ENCODE measurements at regions not wholly inside any gene's neighbourhood (a gene's known extent, or its start where the extent isn't known, plus 50 kb on each side); places are given as distances from the start of the nearest gene placed in this dataset.
A peak's percentile ranks its signal among the peaks of the same experiment; 100 is the strongest.

DNA sequence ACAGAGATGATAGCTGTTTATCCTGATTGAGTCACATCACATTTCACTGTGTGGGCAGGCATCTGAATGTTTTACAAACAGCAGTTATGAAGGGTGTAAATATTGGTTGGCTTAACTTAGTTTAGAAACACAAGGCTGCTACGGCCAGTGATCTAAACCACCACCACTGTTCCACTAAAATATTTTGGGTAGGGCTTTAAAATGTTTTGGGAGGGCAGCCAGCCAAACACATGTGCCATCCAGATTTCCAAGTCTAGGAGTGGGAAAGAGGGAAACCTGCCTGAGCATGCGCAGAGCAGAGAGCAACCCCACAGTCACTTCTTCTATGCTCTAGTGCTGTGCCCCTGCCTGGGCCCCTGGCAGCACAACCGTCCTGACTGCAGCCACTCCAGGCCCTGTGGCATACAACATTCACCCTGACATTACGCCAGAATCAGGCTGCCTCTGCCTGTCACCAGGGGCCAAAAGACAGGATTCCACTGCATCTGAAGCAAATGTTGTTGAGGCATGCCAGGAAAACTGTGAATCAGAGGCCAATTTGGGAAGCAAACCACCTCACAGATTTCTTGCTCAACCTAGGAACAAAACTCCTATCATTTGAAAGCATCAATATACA lies 74.8 kb upstream of the COL5A2 start:
- ChIA-PET RAD21 (ENCODE audit: unreplicated experiment) (no interaction called here), CTCF (no interaction called here), POLR2A (no interaction called here), SMC1A (ENCODE audit: uncharacterized antibody, unreplicated experiment) (no interaction called here)
- WGBS (ENCODE audit: insufficient coverage, insufficient replicate concordance, low lambda C conversion rate, missing lambda C conversion rate), result 38% methylated on average over 4 of the region's 4 CpGs
- DNase-seq (ENCODE audit: low read depth, low spot score), result no peak
- Histone ChIP-seq H3K27ac (ENCODE audit: control insufficient read depth, insufficient read depth) (no peak overlapping the region), H3K4me3 (no peak overlapping the region), H2AFZ (ENCODE audit: control insufficient read depth, low read depth, low read length) (no peak overlapping the region), H3K36me3 (ENCODE audit: control insufficient read depth in 2 of 2, insufficient read depth in 2 of 2, low read length in 1 of 2) (no peaks in the 10 kb centered on the region), H3K4me1 (ENCODE audit: control insufficient read depth, insufficient read depth, low read length) (no peaks in the 10 kb centered on the region), H3K4me2 (ENCODE audit: control insufficient read depth, insufficient read depth) (no peak overlapping the region), H3K9me3 (replicated peaks; ENCODE audit: control insufficient read depth, insufficient read depth, low read length) (no peaks in the 10 kb centered on the region), H4K20me1 (ENCODE audit: control insufficient read depth, insufficient read depth) (no peaks in the 10 kb centered on the region), H3K27me3 (replicated peaks in 1 of 2; ENCODE audit: control insufficient read depth in 2 of 2, insufficient read depth in 2 of 2, low read length in 1 of 2) (no peaks in the 10 kb centered on the region), H3K79me2 (ENCODE audit: control insufficient read depth, insufficient read depth, low read length) (no peaks in the 10 kb centered on the region), H3K9ac (ENCODE audit: control insufficient read depth, insufficient read depth, low read length) (no peak overlapping the region)
- no TSS peak for BruUV-seq (replicated peaks)
- in situ Hi-C loops (cut with MboI), result no loop called here
- TF ChIP-seq SREBF1 (IDR thresholded peaks at IDR 0.05; ENCODE audit: low read length) (no peak), HCFC1 (IDR thresholded peaks at IDR 0.05; ENCODE audit: low read length) (no peak)
- TF ChIP-seq, protein P1, sequence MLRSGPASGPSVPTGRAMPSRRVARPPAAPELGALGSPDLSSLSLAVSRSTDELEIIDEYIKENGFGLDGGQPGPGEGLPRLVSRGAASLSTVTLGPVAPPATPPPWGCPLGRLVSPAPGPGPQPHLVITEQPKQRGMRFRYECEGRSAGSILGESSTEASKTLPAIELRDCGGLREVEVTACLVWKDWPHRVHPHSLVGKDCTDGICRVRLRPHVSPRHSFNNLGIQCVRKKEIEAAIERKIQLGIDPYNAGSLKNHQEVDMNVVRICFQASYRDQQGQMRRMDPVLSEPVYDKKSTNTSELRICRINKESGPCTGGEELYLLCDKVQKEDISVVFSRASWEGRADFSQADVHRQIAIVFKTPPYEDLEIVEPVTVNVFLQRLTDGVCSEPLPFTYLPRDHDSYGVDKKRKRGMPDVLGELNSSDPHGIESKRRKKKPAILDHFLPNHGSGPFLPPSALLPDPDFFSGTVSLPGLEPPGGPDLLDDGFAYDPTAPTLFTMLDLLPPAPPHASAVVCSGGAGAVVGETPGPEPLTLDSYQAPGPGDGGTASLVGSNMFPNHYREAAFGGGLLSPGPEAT (IDR thresholded peaks at IDR 0.05; ENCODE audit: low read depth), result no peak
- TF ChIP-seq, protein P2, sequence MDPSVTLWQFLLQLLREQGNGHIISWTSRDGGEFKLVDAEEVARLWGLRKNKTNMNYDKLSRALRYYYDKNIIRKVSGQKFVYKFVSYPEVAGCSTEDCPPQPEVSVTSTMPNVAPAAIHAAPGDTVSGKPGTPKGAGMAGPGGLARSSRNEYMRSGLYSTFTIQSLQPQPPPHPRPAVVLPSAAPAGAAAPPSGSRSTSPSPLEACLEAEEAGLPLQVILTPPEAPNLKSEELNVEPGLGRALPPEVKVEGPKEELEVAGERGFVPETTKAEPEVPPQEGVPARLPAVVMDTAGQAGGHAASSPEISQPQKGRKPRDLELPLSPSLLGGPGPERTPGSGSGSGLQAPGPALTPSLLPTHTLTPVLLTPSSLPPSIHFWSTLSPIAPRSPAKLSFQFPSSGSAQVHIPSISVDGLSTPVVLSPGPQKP (IDR thresholded peaks at IDR 0.05; ENCODE audit: low read depth, low read length), result no peak
- intact Hi-C loops (cut with micrococcal nuclease; ENCODE audit: unreplicated experiment), result no loop called here
- no peak for FAIRE-seq
- peak; percentile 45; the same call in 2 of the 3 replicates for ATAC-seq

DNA sequence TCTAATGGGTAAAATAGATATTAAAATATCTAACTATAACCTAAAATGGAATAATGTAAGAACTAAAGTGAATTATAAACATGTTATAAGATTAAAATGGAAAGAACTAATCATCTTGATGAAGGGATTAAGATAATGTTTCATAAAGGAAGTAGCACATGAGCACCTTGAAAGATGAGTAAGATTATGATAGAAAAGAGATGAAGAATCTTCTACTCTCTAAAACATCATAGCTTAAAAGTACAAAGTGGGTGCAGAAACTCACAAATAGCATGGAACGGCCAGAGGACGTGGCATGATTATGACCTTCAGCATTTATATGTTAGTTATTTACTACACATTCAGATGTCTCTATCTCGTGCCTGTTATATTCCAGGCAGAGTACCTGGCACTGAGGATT lies 76.2 kb upstream of the COL5A2 start:
- in situ Hi-C loops (cut with MboI) (no loop called here), intact Hi-C loops (cut with micrococcal nuclease; ENCODE audit: unreplicated experiment) (no loop called here)
- Histone ChIP-seq H3K36me3 (ENCODE audit: control insufficient read depth in 2 of 2, insufficient read depth in 2 of 2, low read length in 1 of 2) (no peaks in the 10 kb centered on the region), H3K27me3 (replicated peaks in 1 of 2; ENCODE audit: control insufficient read depth in 2 of 2, insufficient read depth in 2 of 2, low read length in 1 of 2) (no peaks in the 10 kb centered on the region), H3K9ac (ENCODE audit: control insufficient read depth, insufficient read depth, low read length) (no peak overlapping the region), H3K27ac (ENCODE audit: control insufficient read depth, insufficient read depth) (no peak overlapping the region), H3K4me2 (ENCODE audit: control insufficient read depth, insufficient read depth) (no peak overlapping the region), H3K4me3 (no peak overlapping the region), H3K9me3 (replicated peaks; ENCODE audit: control insufficient read depth, insufficient read depth, low read length) (no peaks in the 10 kb centered on the region), H3K4me1 (ENCODE audit: control insufficient read depth, insufficient read depth, low read length) (no peaks in the 10 kb centered on the region), H3K79me2 (ENCODE audit: control insufficient read depth, insufficient read depth, low read length) (no peaks in the 10 kb centered on the region), H4K20me1 (ENCODE audit: control insufficient read depth, insufficient read depth) (no peaks in the 10 kb centered on the region), H2AFZ (ENCODE audit: control insufficient read depth, low read depth, low read length) (no peak overlapping the region)
- DNase-seq (ENCODE audit: low read depth, low spot score) (no peak), FAIRE-seq (no peak), ATAC-seq (no peak)
- 4% methylated on average over 3 of the region's 3 CpGs for WGBS (ENCODE audit: insufficient coverage, insufficient replicate concordance, low lambda C conversion rate, missing lambda C conversion rate)
- ChIA-PET CTCF (no interaction called here), RAD21 (ENCODE audit: unreplicated experiment) (no interaction called here), POLR2A (interaction anchor here (0.5 kb wide), 1 partner anchor 1036 kb away, joined by 4 read pairs; no protein-coding TSS in a partner anchor), SMC1A (ENCODE audit: uncharacterized antibody, unreplicated experiment) (interaction anchor here (1.1 kb wide), 1 partner anchor 10 kb away, joined by 3 read pairs; no protein-coding TSS in a partner anchor)
- BruUV-seq (replicated peaks), result no TSS peak
- TF ChIP-seq CBX5 (IDR thresholded peaks at IDR 0.05; ENCODE audit: low read depth) (no peak), RUNX3 (IDR thresholded peaks at IDR 0.05; ENCODE audit: low read length) (no peak), ZNF24 (IDR thresholded peaks at IDR 0.05) (no peak), SMARCA5 (IDR thresholded peaks at IDR 0.05) (no peak), SMAD1 (IDR thresholded peaks at IDR 0.05; ENCODE audit: low read depth, partially characterized antibody) (no peak), BACH1 (IDR thresholded peaks at IDR 0.05; ENCODE audit: borderline replicate concordance) (no peak), SUPT20H (IDR thresholded peaks at IDR 0.05; ENCODE audit: borderline replicate concordance, control insufficient read depth, low read depth, low read length) (no peak), POLR2AphosphoS2 (IDR thresholded peaks at IDR 0.05; ENCODE audit: low read depth, low read length) (no peak)
- TF ChIP-seq, protein P3, sequence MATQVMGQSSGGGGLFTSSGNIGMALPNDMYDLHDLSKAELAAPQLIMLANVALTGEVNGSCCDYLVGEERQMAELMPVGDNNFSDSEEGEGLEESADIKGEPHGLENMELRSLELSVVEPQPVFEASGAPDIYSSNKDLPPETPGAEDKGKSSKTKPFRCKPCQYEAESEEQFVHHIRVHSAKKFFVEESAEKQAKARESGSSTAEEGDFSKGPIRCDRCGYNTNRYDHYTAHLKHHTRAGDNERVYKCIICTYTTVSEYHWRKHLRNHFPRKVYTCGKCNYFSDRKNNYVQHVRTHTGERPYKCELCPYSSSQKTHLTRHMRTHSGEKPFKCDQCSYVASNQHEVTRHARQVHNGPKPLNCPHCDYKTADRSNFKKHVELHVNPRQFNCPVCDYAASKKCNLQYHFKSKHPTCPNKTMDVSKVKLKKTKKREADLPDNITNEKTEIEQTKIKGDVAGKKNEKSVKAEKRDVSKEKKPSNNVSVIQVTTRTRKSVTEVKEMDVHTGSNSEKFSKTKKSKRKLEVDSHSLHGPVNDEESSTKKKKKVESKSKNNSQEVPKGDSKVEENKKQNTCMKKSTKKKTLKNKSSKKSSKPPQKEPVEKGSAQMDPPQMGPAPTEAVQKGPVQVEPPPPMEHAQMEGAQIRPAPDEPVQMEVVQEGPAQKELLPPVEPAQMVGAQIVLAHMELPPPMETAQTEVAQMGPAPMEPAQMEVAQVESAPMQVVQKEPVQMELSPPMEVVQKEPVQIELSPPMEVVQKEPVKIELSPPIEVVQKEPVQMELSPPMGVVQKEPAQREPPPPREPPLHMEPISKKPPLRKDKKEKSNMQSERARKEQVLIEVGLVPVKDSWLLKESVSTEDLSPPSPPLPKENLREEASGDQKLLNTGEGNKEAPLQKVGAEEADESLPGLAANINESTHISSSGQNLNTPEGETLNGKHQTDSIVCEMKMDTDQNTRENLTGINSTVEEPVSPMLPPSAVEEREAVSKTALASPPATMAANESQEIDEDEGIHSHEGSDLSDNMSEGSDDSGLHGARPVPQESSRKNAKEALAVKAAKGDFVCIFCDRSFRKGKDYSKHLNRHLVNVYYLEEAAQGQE (IDR thresholded peaks at IDR 0.05; ENCODE audit: low read depth, low read length), result no peak

All from GM12878 (cell line).